ENCODE measurements at regions not wholly inside any gene's neighbourhood (a gene's known extent, or its start where the extent isn't known, plus 50 kb on each side); places are given as distances from the start of the nearest gene placed in this dataset.

- no peak for DNase-seq
- H3K27me3 ChIP-seq (ENCODE audit: insufficient read depth, low read depth): no peaks in the 10 kb centered on the region
- H3K36me3 ChIP-seq (ENCODE audit: low read depth): no peaks in the 10 kb centered on the region
- no peaks in the 10 kb centered on the region for H3F3A ChIP-seq (ENCODE audit: insufficient read depth, low read depth)
- H3K4me1 ChIP-seq (replicated peaks; ENCODE audit: insufficient read depth): no peaks in the 10 kb centered on the region
- H4K20me1 ChIP-seq (ENCODE audit: insufficient read depth): no peaks in the 10 kb centered on the region
- H3K4me2 ChIP-seq: no peak overlapping the region
- no peaks in the 10 kb centered on the region for H3K9me2 ChIP-seq (ENCODE audit: insufficient read depth)
- no peak overlapping the region for H3K4me3 ChIP-seq
- H3K27ac ChIP-seq: no peak overlapping the region
- POLR2A ChIA-PET (ENCODE audit: unreplicated experiment): no interaction called here
- no peaks in the 10 kb centered on the region for H3K79me2 ChIP-seq (ENCODE audit: low read depth)
- no peak overlapping the region for H2AFZ ChIP-seq
- TF ChIP-seq, protein P1, sequence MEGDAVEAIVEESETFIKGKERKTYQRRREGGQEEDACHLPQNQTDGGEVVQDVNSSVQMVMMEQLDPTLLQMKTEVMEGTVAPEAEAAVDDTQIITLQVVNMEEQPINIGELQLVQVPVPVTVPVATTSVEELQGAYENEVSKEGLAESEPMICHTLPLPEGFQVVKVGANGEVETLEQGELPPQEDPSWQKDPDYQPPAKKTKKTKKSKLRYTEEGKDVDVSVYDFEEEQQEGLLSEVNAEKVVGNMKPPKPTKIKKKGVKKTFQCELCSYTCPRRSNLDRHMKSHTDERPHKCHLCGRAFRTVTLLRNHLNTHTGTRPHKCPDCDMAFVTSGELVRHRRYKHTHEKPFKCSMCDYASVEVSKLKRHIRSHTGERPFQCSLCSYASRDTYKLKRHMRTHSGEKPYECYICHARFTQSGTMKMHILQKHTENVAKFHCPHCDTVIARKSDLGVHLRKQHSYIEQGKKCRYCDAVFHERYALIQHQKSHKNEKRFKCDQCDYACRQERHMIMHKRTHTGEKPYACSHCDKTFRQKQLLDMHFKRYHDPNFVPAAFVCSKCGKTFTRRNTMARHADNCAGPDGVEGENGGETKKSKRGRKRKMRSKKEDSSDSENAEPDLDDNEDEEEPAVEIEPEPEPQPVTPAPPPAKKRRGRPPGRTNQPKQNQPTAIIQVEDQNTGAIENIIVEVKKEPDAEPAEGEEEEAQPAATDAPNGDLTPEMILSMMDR (conservative IDR thresholded peaks at IDR 0.05): no peak
- no peak for TF ChIP-seq EZH2 (IDR thresholded peaks at IDR 0.05; ENCODE audit: low read depth)
- intact Hi-C loops (cut with micrococcal nuclease; ENCODE audit: unreplicated experiment): no loop called here
- no TSS peak for BruUV-seq (replicated peaks)
- no peaks in the 10 kb centered on the region for H3K9me3 ChIP-seq (ENCODE audit: insufficient read depth, low read depth)
- CTCF ChIA-PET: no interaction called here
Observed at GRCh38 chr2:192571636-192572035, 376.9 kb upstream of the TMEFF2 start.

DNA sequence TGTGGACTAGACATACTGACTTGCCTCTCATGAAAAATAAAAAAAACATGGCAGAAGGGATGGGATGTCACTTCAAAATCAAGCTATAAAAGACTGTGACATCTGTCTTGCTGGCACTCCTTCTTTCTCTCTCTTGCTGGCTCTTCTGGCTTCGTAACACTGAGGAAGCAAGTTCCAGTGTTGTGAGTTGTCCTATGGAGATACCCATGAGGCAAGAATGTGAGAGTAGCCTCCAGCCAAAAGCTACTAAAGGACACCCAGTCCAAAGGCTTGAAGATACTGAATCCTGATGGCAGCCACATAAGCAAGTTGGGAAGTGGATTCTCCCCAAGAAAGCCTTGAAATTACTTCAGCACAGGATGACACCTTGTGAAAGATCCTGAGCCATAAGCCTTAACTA lies 376.1 kb upstream of the TMEFF2 start:
- H3K9me2 ChIP-seq (ENCODE audit: insufficient read depth): no peaks in the 10 kb centered on the region
- no peaks in the 10 kb centered on the region for H3K36me3 ChIP-seq (ENCODE audit: low read depth)
- no peaks in the 10 kb centered on the region for H4K20me1 ChIP-seq (ENCODE audit: insufficient read depth)
- H3F3A ChIP-seq (ENCODE audit: insufficient read depth, low read depth): no peaks in the 10 kb centered on the region
- no peak for DNase-seq
- no peak overlapping the region for H2AFZ ChIP-seq
- ChIA-PET POLR2A (ENCODE audit: unreplicated experiment) (no interaction called here), CTCF (no interaction called here)
- no peaks in the 10 kb centered on the region for H3K9me3 ChIP-seq (ENCODE audit: insufficient read depth, low read depth)
- no peaks in the 10 kb centered on the region for H3K27me3 ChIP-seq (ENCODE audit: insufficient read depth, low read depth)
- no peak overlapping the region for H3K4me2 ChIP-seq
- H3K79me2 ChIP-seq (ENCODE audit: low read depth): no peaks in the 10 kb centered on the region
- H3K4me1 ChIP-seq (replicated peaks; ENCODE audit: insufficient read depth): no peaks in the 10 kb centered on the region
- H3K27ac ChIP-seq: no peak overlapping the region
- intact Hi-C loops (cut with micrococcal nuclease; ENCODE audit: unreplicated experiment): no loop called here
- TF ChIP-seq, protein P1 (conservative IDR thresholded peaks at IDR 0.05): no peak
- TF ChIP-seq EZH2 (IDR thresholded peaks at IDR 0.05; ENCODE audit: low read depth): no peak
- BruUV-seq (replicated peaks): no TSS peak
- H3K4me3 ChIP-seq: no peak overlapping the region

- no peak overlapping the region for H3K4me2 ChIP-seq
- no peaks in the 10 kb centered on the region for H3K9me3 ChIP-seq (ENCODE audit: insufficient read depth, low read depth)
- no peaks in the 10 kb centered on the region for H3K4me1 ChIP-seq (replicated peaks; ENCODE audit: insufficient read depth)
- intact Hi-C loops (cut with micrococcal nuclease; ENCODE audit: unreplicated experiment): no loop called here
- DNase-seq: no peak
- no peaks in the 10 kb centered on the region for H3K9me2 ChIP-seq (ENCODE audit: insufficient read depth)
- H3K79me2 ChIP-seq (ENCODE audit: low read depth): no peaks in the 10 kb centered on the region
- no peaks in the 10 kb centered on the region for H3K27me3 ChIP-seq (ENCODE audit: insufficient read depth, low read depth)
- H3K36me3 ChIP-seq (ENCODE audit: low read depth): no peaks in the 10 kb centered on the region
- no peak overlapping the region for H3K4me3 ChIP-seq
- no peak overlapping the region for H2AFZ ChIP-seq
- no peak overlapping the region for H3K27ac ChIP-seq
- no peaks in the 10 kb centered on the region for H3F3A ChIP-seq (ENCODE audit: insufficient read depth, low read depth)
- BruUV-seq (replicated peaks): no TSS peak
- ChIA-PET CTCF (no interaction called here), POLR2A (ENCODE audit: unreplicated experiment) (no interaction called here)
- TF ChIP-seq, protein P1 (conservative IDR thresholded peaks at IDR 0.05): no peak
- TF ChIP-seq EZH2 (IDR thresholded peaks at IDR 0.05; ENCODE audit: low read depth): no peak
- no peaks in the 10 kb centered on the region for H4K20me1 ChIP-seq (ENCODE audit: insufficient read depth)
Observed at GRCh38 chr2:192566863-192567262, 372.1 kb upstream of the TMEFF2 start.

Data from PC-9 (cell line).